ENCODE measurements at regions not wholly inside any gene's neighbourhood (a gene's known extent, or its start where the extent isn't known, plus 50 kb on each side); places are given as distances from the start of the nearest gene placed in this dataset.

GRCh38 chr2:39501412-39501811 is 64.3 kb upstream of the MAP4K3 start:
- DNase-seq (ENCODE audit: low spot score, unreplicated experiment): no peak
- no peaks in the 10 kb centered on the region for H3K27me3 Mint-ChIP-seq
- peaks cover 22% of the 10 kb centered on the region for H3K4me1 Mint-ChIP-seq (ENCODE audit: low read depth)
- H3K27ac Mint-ChIP-seq: no peak overlapping the region
- H3K4me3 Mint-ChIP-seq (ENCODE audit: low read depth): no peak overlapping the region
- H3K9me3 Mint-ChIP-seq (ENCODE audit: low read depth): no peaks in the 10 kb centered on the region
- TF ChIP-seq, protein P1, sequence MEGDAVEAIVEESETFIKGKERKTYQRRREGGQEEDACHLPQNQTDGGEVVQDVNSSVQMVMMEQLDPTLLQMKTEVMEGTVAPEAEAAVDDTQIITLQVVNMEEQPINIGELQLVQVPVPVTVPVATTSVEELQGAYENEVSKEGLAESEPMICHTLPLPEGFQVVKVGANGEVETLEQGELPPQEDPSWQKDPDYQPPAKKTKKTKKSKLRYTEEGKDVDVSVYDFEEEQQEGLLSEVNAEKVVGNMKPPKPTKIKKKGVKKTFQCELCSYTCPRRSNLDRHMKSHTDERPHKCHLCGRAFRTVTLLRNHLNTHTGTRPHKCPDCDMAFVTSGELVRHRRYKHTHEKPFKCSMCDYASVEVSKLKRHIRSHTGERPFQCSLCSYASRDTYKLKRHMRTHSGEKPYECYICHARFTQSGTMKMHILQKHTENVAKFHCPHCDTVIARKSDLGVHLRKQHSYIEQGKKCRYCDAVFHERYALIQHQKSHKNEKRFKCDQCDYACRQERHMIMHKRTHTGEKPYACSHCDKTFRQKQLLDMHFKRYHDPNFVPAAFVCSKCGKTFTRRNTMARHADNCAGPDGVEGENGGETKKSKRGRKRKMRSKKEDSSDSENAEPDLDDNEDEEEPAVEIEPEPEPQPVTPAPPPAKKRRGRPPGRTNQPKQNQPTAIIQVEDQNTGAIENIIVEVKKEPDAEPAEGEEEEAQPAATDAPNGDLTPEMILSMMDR (IDR thresholded peaks at IDR 0.05; ENCODE audit: unreplicated experiment): no peak
- no peaks in the 10 kb centered on the region for H3K36me3 Mint-ChIP-seq (ENCODE audit: insufficient read depth)

DNA sequence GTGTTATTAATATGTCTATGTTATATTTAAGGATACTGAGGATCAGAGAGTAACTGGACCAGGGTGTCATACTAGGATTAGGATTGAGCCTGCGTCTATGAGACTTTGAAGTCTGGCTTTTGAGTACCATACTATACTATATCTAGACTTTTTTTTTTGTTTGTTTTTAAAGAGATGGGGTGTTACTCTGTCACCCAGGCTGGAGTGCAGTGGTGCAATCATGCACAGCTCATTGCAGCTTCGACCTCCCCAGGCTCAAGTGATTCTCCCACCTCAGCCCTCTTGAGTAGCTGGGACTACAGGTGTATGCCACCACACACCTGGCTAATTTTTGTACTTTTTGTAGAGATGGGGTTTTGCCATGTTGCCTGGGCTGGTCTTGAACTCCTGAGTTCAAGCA is 66.2 kb upstream of the MAP4K3 start:
- Mint-ChIP-seq H3K36me3 (ENCODE audit: insufficient read depth) (no peaks in the 10 kb centered on the region), H3K4me1 (ENCODE audit: low read depth) (peaks cover 24% of the 10 kb centered on the region), H3K27ac (no peak overlapping the region), H3K9me3 (ENCODE audit: low read depth) (no peaks in the 10 kb centered on the region), H3K4me3 (ENCODE audit: low read depth) (no peak overlapping the region), H3K27me3 (no peaks in the 10 kb centered on the region)
- DNase-seq (ENCODE audit: low spot score, unreplicated experiment): no peak
- TF ChIP-seq, protein P1 (IDR thresholded peaks at IDR 0.05; ENCODE audit: unreplicated experiment): no peak

DNA sequence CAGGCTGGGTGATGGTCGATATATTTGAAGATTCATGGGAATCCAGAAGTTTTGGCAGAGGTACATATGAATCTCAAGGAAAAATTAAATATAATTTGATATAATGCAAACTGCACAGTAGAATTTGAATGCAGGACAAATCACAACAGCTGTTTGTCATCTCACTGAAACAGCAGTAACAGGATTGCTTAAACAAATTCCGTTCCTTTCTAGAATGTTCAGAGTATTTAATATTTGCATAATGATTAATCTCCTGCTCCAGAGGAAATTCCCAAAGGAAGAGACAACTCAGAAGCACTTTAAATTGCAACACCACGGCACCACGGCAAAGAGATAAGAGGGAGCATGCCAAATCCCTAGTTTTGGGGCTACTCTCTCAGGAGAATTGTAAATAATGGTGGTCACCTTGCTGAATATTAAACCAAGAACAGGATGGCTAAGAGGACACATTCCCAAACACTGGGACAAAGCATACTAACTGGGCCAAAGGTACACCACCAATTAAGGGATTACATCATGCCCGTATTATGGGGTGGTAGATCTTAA is 67.8 kb upstream of the MAP4K3 start:
- H3K4me1 Mint-ChIP-seq (ENCODE audit: low read depth): peaks cover 25% of the 10 kb centered on the region
- no peak for DNase-seq (ENCODE audit: low spot score, unreplicated experiment)
- no peak overlapping the region for H3K4me3 Mint-ChIP-seq (ENCODE audit: low read depth)
- TF ChIP-seq, protein P1 (IDR thresholded peaks at IDR 0.05; ENCODE audit: unreplicated experiment): no peak
- H3K36me3 Mint-ChIP-seq (ENCODE audit: insufficient read depth): no peaks in the 10 kb centered on the region
- no peak overlapping the region for H3K27ac Mint-ChIP-seq
- no peaks in the 10 kb centered on the region for H3K9me3 Mint-ChIP-seq (ENCODE audit: low read depth)
- no peaks in the 10 kb centered on the region for H3K27me3 Mint-ChIP-seq

GRCh38 chr2:39506215-39506614 is 69.1 kb upstream of the MAP4K3 start:
- Mint-ChIP-seq H3K36me3 (ENCODE audit: insufficient read depth) (no peaks in the 10 kb centered on the region), H3K4me3 (ENCODE audit: low read depth) (no peak overlapping the region), H3K27me3 (no peaks in the 10 kb centered on the region), H3K27ac (no peak overlapping the region), H3K9me3 (ENCODE audit: low read depth) (no peaks in the 10 kb centered on the region), H3K4me1 (ENCODE audit: low read depth) (peaks cover 18% of the 10 kb centered on the region)
- TF ChIP-seq, protein P1 (IDR thresholded peaks at IDR 0.05; ENCODE audit: unreplicated experiment): no peak
- DNase-seq (ENCODE audit: low spot score, unreplicated experiment): no peak

DNA sequence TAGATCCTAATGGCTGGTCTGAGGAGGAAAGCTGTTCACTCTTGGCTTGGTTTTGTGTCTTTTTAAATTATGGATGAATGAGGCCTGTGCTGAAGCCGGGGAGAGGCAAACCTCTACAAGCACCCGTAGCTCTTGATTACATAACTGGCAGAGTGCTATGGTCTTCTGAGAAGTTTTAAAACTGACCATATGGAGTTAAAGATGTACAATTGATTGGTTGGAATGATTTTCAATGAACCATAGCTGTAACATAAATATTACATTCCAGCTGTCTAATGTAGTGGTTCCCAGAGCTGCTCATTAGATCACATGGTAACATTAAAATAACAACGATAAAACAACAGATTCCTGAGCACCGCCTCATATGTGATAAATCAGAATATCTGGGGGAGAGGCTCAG is 71.1 kb upstream of the MAP4K3 start:
- DNase-seq (ENCODE audit: low spot score, unreplicated experiment): no peak
- Mint-ChIP-seq H3K27ac (no peak overlapping the region), H3K4me3 (ENCODE audit: low read depth) (no peak overlapping the region), H3K9me3 (ENCODE audit: low read depth) (no peaks in the 10 kb centered on the region), H3K36me3 (ENCODE audit: insufficient read depth) (no peaks in the 10 kb centered on the region), H3K27me3 (no peaks in the 10 kb centered on the region), H3K4me1 (ENCODE audit: low read depth) (peaks cover 27% of the 10 kb centered on the region)
- TF ChIP-seq, protein P1 (IDR thresholded peaks at IDR 0.05; ENCODE audit: unreplicated experiment): no peak
